ENCODE measurements at regions not wholly inside any gene's neighbourhood (a gene's known extent, or its start where the extent isn't known, plus 50 kb on each side); places are given as distances from the start of the nearest gene placed in this dataset.
A peak's percentile ranks its signal among the peaks of the same experiment; 100 is the strongest.

GRCh38 chr21:35191128-35191527 lies 142.0 kb upstream of the RUNX1 start:
- no peak for ATAC-seq

GRCh38 chr21:35190201-35190701 lies 141.1 kb upstream of the RUNX1 start:
- FAIRE-seq (no peak), DNase-seq (ENCODE audit: low read depth in 1 of 2, low spot score in 1 of 2) (peak in 1 of 2 experiments; percentile 25), ATAC-seq (no peak)
- Histone ChIP-seq H3K4me3 (no peak overlapping the region), H3K4me1 (peaks cover 11% of the 10 kb centered on the region; the same call in 2 of the 3 replicates), H3K4me2 (peak overlapping the region; percentile 16; the same call in 1 of the 3 replicates), H3K27ac (no peak overlapping the region; a peak in 1 of 6 replicates), H3K9me3 (no peaks in the 10 kb centered on the region)
- POLR2A ChIA-PET, result interaction anchor here (1.5 kb wide), 1 partner anchor 302 kb away, joined by 3 read pairs; no protein-coding TSS in a partner anchor
- CTCF ChIA-PET, result no interaction called here
- peak; percentile 32; the same call in 1 of the 2 replicates for TF ChIP-seq JUNB (IDR thresholded peaks at IDR 0.05)
- peak; percentile 23; the same call in 1 of the 2 replicates for TF ChIP-seq FOSL2 (IDR thresholded peaks at IDR 0.05)
- TF ChIP-seq FOSL2 (CRISPR knock-in tag; IDR thresholded peaks at IDR 0.05), result no peak
- no peak for TF ChIP-seq BCL3 (IDR thresholded peaks at IDR 0.05)
- TF ChIP-seq PBX3 (IDR thresholded peaks at IDR 0.05), result no peak
- TF ChIP-seq ZSCAN20 (CRISPR knock-in tag; IDR thresholded peaks at IDR 0.05), result no peak
- WGBS (ENCODE audit: missing lambda C conversion rate), result 39% methylated on average over 5 of the region's 5 CpGs

More at GRCh38 chr21:35191128-35191527, 142.0 kb upstream of the RUNX1 start:
- Histone ChIP-seq H3K4me2 (no peak overlapping the region), H3K4me3 (no peak overlapping the region), H3K27ac (peak overlapping the region in 1 of 2 experiments; percentile 52; a peak in 2 of 6 replicates), H3K4me1 (peaks cover 11% of the 10 kb centered on the region; the same call in 2 of the 3 replicates), H3K9me3 (no peaks in the 10 kb centered on the region)
- WGBS (ENCODE audit: missing lambda C conversion rate), result 65% methylated on average over 6 of the region's 6 CpGs
- CTCF ChIA-PET, result no interaction called here
- FAIRE-seq (no peak), DNase-seq (ENCODE audit: low read depth in 1 of 2, low spot score in 1 of 2) (no peak)
- TF ChIP-seq ESRRA (IDR thresholded peaks at IDR 0.05; ENCODE audit: borderline replicate concordance, low read length) (no peak), JUNB (IDR thresholded peaks at IDR 0.05) (no peak), GATA3 (IDR thresholded peaks at IDR 0.05; ENCODE audit: borderline replicate concordance) (no peak), EP300 (IDR thresholded peaks at IDR 0.05) (no peak), CEBPB (IDR thresholded peaks at IDR 0.05) (no peak), CBX2 (IDR thresholded peaks at IDR 0.05; ENCODE audit: borderline replicate concordance, low read depth) (no peak), HMGXB4 (CRISPR knock-in tag; IDR thresholded peaks at IDR 0.05; ENCODE audit: borderline replicate concordance) (no peak), RFX5 (IDR thresholded peaks at IDR 0.05) (no peak), MAX (IDR thresholded peaks at IDR 0.05) (no peak), MAZ (IDR thresholded peaks at IDR 0.05; ENCODE audit: borderline replicate concordance, low read depth, low read length) (no peak)
- POLR2A ChIA-PET, result interaction anchor here (1.5 kb wide), 1 partner anchor 303 kb away, joined by 3 read pairs; no protein-coding TSS in a partner anchor

- FAIRE-seq, result no peak
- no peak for ATAC-seq
- ChIA-PET CTCF (no interaction called here), POLR2A (no interaction called here)
- H3K9me3 ChIP-seq, result no peaks in the 10 kb centered on the region
- 82% methylated on average over 8 of the region's 8 CpGs for WGBS (ENCODE audit: missing lambda C conversion rate)
- H3K4me2 ChIP-seq, result no peak overlapping the region
- DNase-seq (ENCODE audit: low read depth in 1 of 2, low spot score in 1 of 2), result no peak
- no peak overlapping the region for H3K27ac ChIP-seq
- H3K4me3 ChIP-seq, result no peak overlapping the region
- TF ChIP-seq PHF8 (IDR thresholded peaks at IDR 0.05; ENCODE audit: borderline replicate concordance, low read depth) (no peak), JUN (IDR thresholded peaks at IDR 0.05) (no peak), NFE2L2 (conservative IDR thresholded peaks at IDR 0.05; ENCODE audit: low read length) (no peak), MAX (IDR thresholded peaks at IDR 0.05) (no peak), BHLHE40 (IDR thresholded peaks at IDR 0.05; ENCODE audit: low read depth, low read length) (no peak), ZNF302 (CRISPR knock-in tag; IDR thresholded peaks at IDR 0.05) (no peak), KDM1A (IDR thresholded peaks at IDR 0.05; ENCODE audit: low read depth) (no peak), FOSB (CRISPR knock-in tag; IDR thresholded peaks at IDR 0.05) (no peak), MAFK (IDR thresholded peaks at IDR 0.05; ENCODE audit: partially characterized antibody) (no peak), SREBF2 (IDR thresholded peaks at IDR 0.05) (no peak), TP53 (CRISPR knock-in tag; IDR thresholded peaks at IDR 0.05) (no peak), USF2 (IDR thresholded peaks at IDR 0.05) (no peak), NR3C1 (IDR thresholded peaks at IDR 0.05) (no peak), HEYL (CRISPR knock-in tag; IDR thresholded peaks at IDR 0.05) (no peak), TFCP2L1 (CRISPR knock-in tag; IDR thresholded peaks at IDR 0.05) (no peak), ZSCAN20 (CRISPR knock-in tag; IDR thresholded peaks at IDR 0.05) (no peak), POLR2AphosphoS2 (conservative IDR thresholded peaks at IDR 0.05; ENCODE audit: low read length) (no peak), ESRRA (IDR thresholded peaks at IDR 0.05; ENCODE audit: borderline replicate concordance, low read length) (no peak)
- peaks cover 11% of the 10 kb centered on the region; the same call in 2 of the 3 replicates for H3K4me1 ChIP-seq
Measured at GRCh38 chr21:35189077-35189863, 140.2 kb upstream of the RUNX1 start.

Measured in A549 (cell line).